T-cell (primary cell): ENCODE measurements at regions not wholly inside any gene's neighbourhood (a gene's known extent, or its start where the extent isn't known, plus 50 kb on each side); places are given as distances from the start of the nearest gene placed in this dataset.

Experiments used
- ATAC-seq, 4 experiments: fragments of 200-7000 bp in 3 of 4; fragments of 150-1000 bp in 1 of 4; cut with Tn5 transposase; replicated peaks in 1 of 4; 1 replicate in 3 of 4; 2 replicates in 1 of 4; pipeline ENCODE4 v1.10.0; 2021; ENCODE audit warnings: moderate library complexity in 3 of 4, mild to moderate bottlenecking in 2 of 4, moderate number of reproducible peaks in 1 of 4
- CTCF ChIA-PET, 2 donors: fragments of 300-600 bp; sonication (Branson Sonifier 250); formaldehyde crosslinking; loops; one replicate each; lab custom pipeline; 2022; ENCODE audit warnings: antibody characterized with exemption in 2 of 2; lab: Charles Lee
- POLR2A ChIA-PET, 2 donors: fragments of 300-600 bp; sonication (Branson Sonifier 250); formaldehyde crosslinking; loops; one replicate each; lab custom pipeline; 2022; ENCODE audit warnings: antibody characterized with exemption in 2 of 2; lab: Charles Lee
- DNase-seq, 35 experiments: peaks; one replicate each; pipeline versions ENCODE4 v3.0.0 to v3.0.0-alpha.2; 2013 to 2023
- H3K27ac ChIP-seq: one replicate; pipeline ENCODE4 v1.5.1; 2013; ENCODE audit warnings: low read length
- H3K27me3 ChIP-seq, 2 experiments: replicated peaks in 1 of 2; 1 replicate in 1 of 2; 2 replicates in 1 of 2; pipeline versions ENCODE4 v1.6.1 to v1.7.0; 2013; ENCODE audit warnings: low read length in 1 of 2, mixed read lengths in 1 of 2; ENCODE audit not compliant: control insufficient read depth in 2 of 2, insufficient read depth in 2 of 2; ENCODE audit errors: extremely low read depth in 1 of 2
- H3K36me3 ChIP-seq, 2 donors: 1 replicate in 1 of 2; 2 replicates in 1 of 2; pipeline versions ENCODE4 v1.6.1 to v1.7.0; 2013; ENCODE audit warnings: low read length in 1 of 2; ENCODE audit not compliant: control insufficient read depth in 2 of 2, insufficient read depth in 1 of 2; ENCODE audit errors: extremely low read depth in 1 of 2
- H3K4me1 ChIP-seq, 2 experiments: 1 replicate in 1 of 2; 2 replicates in 1 of 2; pipeline versions ENCODE4 v1.6.1 to v1.7.0; 2013; ENCODE audit warnings: low read length in 2 of 2, mixed read lengths in 1 of 2; ENCODE audit not compliant: insufficient read depth in 2 of 2, control insufficient read depth in 1 of 2; ENCODE audit errors: extremely low read depth in 1 of 2
- H3K4me3 ChIP-seq, 2 donors: 1 replicate in 1 of 2; 2 replicates in 1 of 2; pipeline versions ENCODE4 v1.5.1 to v1.7.0; 2013; ENCODE audit warnings: mild to moderate bottlenecking in 2 of 2, low read length in 1 of 2, moderate library complexity in 1 of 2; ENCODE audit not compliant: control insufficient read depth in 1 of 2; ENCODE audit errors: extremely low read depth in 1 of 2
- H3K9me3 ChIP-seq: 2 replicates; pipeline ENCODE4 v1.7.0; 2013
- H3K27ac Mint-ChIP-seq, 2 donors: one replicate each; pipeline ENCODE4 v1.8.0; 2020 to 2021; ENCODE audit warnings: mild to moderate bottlenecking in 2 of 2, mixed read lengths in 2 of 2
- H3K27me3 Mint-ChIP-seq, 2 donors: one replicate each; pipeline ENCODE4 v1.8.0; 2021 to 2022; ENCODE audit warnings: mixed read lengths in 2 of 2
- H3K36me3 Mint-ChIP-seq: one replicate; pipeline ENCODE4 v1.8.0; 2021; ENCODE audit warnings: mixed read lengths
- H3K4me1 Mint-ChIP-seq, 3 donors: one replicate each; pipeline ENCODE4 v1.8.0; 2020 to 2022; ENCODE audit warnings: mixed read lengths in 3 of 3, mild to moderate bottlenecking in 1 of 3
- H3K4me3 Mint-ChIP-seq, 3 donors: one replicate each; pipeline ENCODE4 v1.8.0; 2020 to 2022; ENCODE audit warnings: mild to moderate bottlenecking in 3 of 3, mixed read lengths in 3 of 3, moderate library complexity in 3 of 3
- H3K9me3 Mint-ChIP-seq, 3 donors: one replicate each; pipeline ENCODE4 v1.8.0; 2020 to 2022; ENCODE audit warnings: mixed read lengths in 3 of 3
- WGBS: methylation state at CpG from one replicate; pipeline ENCODE4 v1.1.5; 2013; ENCODE audit warnings: missing lambda C conversion rate; ENCODE audit not compliant: insufficient coverage; 5-methylcytosine and 5-hydroxymethylcytosine counted together

- Histone ChIP-seq H3K36me3 (no peaks in the 10 kb centered on the region), H3K27ac (no peak overlapping the region), H3K9me3 (no peaks in the 10 kb centered on the region), H3K4me1 (no peaks in the 10 kb centered on the region), H3K4me3 (no peak overlapping the region), H3K27me3 (no peaks in the 10 kb centered on the region)
- Mint-ChIP-seq H3K27me3 (peaks cover 0 to 9% of the 10 kb centered on the region in 2 donors), H3K4me1 (no peaks in the 10 kb centered on the region), H3K36me3 (no peaks in the 10 kb centered on the region), H3K9me3 (peaks cover 0 to 2% (median 0%) of the 10 kb centered on the region in 3 donors), H3K4me3 (no peak overlapping the region), H3K27ac (no peak overlapping the region)
- no peak for ATAC-seq
- POLR2A ChIA-PET: no interaction called here
- DNase-seq: no peak
- CTCF ChIA-PET: no interaction called here
Measured at GRCh38 chr6:100212131-100212530, 218.1 kb upstream of the MCHR2 start.

GRCh38 chr6:100210137-100211117, 216.4 kb upstream of the MCHR2 start:
- H3K36me3 Mint-ChIP-seq: no peaks in the 10 kb centered on the region
- Histone ChIP-seq H3K27ac (no peak overlapping the region), H3K4me3 (no peak overlapping the region), H3K27me3 (no peaks in the 10 kb centered on the region), H3K4me1 (no peaks in the 10 kb centered on the region), H3K36me3 (no peaks in the 10 kb centered on the region), H3K9me3 (no peaks in the 10 kb centered on the region)
- CTCF ChIA-PET: no interaction called here
- ATAC-seq (no peak), DNase-seq (no peak)
- no peak overlapping the region for H3K27ac Mint-ChIP-seq
- peaks cover 0 to 2% (median 0%) of the 10 kb centered on the region in 3 donors for H3K9me3 Mint-ChIP-seq
- H3K4me1 Mint-ChIP-seq: no peaks in the 10 kb centered on the region
- POLR2A ChIA-PET: no interaction called here
- peaks cover 1 to 9% of the 10 kb centered on the region in 2 donors for H3K27me3 Mint-ChIP-seq
- H3K4me3 Mint-ChIP-seq: no peak overlapping the region
- 73% methylated on average over 3 of the region's 9 CpGs for WGBS

GRCh38 chr6:100209323-100210136, 215.5 kb upstream of the MCHR2 start:
- Mint-ChIP-seq H3K36me3 (no peaks in the 10 kb centered on the region), H3K27ac (no peak overlapping the region), H3K9me3 (peaks cover 0 to 2% (median 0%) of the 10 kb centered on the region in 3 donors), H3K27me3 (peaks cover 1 to 9% of the 10 kb centered on the region in 2 donors), H3K4me1 (no peaks in the 10 kb centered on the region), H3K4me3 (no peak overlapping the region)
- Histone ChIP-seq H3K36me3 (no peaks in the 10 kb centered on the region), H3K27me3 (no peaks in the 10 kb centered on the region), H3K4me3 (no peak overlapping the region), H3K9me3 (no peaks in the 10 kb centered on the region), H3K27ac (no peak overlapping the region), H3K4me1 (no peaks in the 10 kb centered on the region)
- DNase-seq (no peak), ATAC-seq (no peak)
- ChIA-PET CTCF (no interaction called here), POLR2A (no interaction called here)
- 100% methylated on average over 1 of the region's 2 CpGs for WGBS

- Histone ChIP-seq H3K9me3 (no peaks in the 10 kb centered on the region), H3K4me1 (no peaks in the 10 kb centered on the region), H3K27ac (no peak overlapping the region), H3K4me3 (no peak overlapping the region), H3K36me3 (no peaks in the 10 kb centered on the region), H3K27me3 (no peaks in the 10 kb centered on the region)
- ATAC-seq (no peak), DNase-seq (no peak)
- Mint-ChIP-seq H3K9me3 (peaks cover 0 to 3% (median 0%) of the 10 kb centered on the region in 3 donors), H3K27me3 (peaks cover 0 to 1% of the 10 kb centered on the region in 2 donors), H3K27ac (no peak overlapping the region), H3K36me3 (no peaks in the 10 kb centered on the region), H3K4me3 (no peak overlapping the region), H3K4me1 (no peaks in the 10 kb centered on the region)
- no CpG with 5 or more reads among the region's 3 CpGs for WGBS
- ChIA-PET CTCF (no interaction called here), POLR2A (no interaction called here)
Measured at GRCh38 chr6:100203400-100203799, 209.4 kb upstream of the MCHR2 start.

- Mint-ChIP-seq H3K36me3 (no peaks in the 10 kb centered on the region), H3K27me3 (peaks cover 0 to 1% of the 10 kb centered on the region in 2 donors), H3K9me3 (peaks cover 0 to 3% (median 0%) of the 10 kb centered on the region in 3 donors), H3K27ac (no peak overlapping the region), H3K4me1 (no peaks in the 10 kb centered on the region), H3K4me3 (no peak overlapping the region)
- POLR2A ChIA-PET: interaction anchor here in 1 of 2 donors (0.7 kb wide), 1 partner anchor 110 kb away, joined by 3 read pairs; no protein-coding TSS in a partner anchor
- no peak overlapping the region for H3K4me3 ChIP-seq
- H3K27me3 ChIP-seq: no peaks in the 10 kb centered on the region
- no peak overlapping the region for H3K27ac ChIP-seq
- no peaks in the 10 kb centered on the region for H3K36me3 ChIP-seq
- H3K4me1 ChIP-seq: no peaks in the 10 kb centered on the region
- WGBS: no CpG with 5 or more reads among the region's 2 CpGs
- CTCF ChIA-PET: no interaction called here
- ATAC-seq (no peak), DNase-seq (no peak)
- no peaks in the 10 kb centered on the region for H3K9me3 ChIP-seq
Measured at GRCh38 chr6:100202417-100203194, 208.6 kb upstream of the MCHR2 start.
